Stimulated activated CD4-positive, alpha-beta T cell treated with anti-CD3 and anti-CD28 coated beads, Interleukin-15, amount 100 ng/mL, for 24 hours (primary cell): ENCODE measurements at regions not wholly inside any gene's neighbourhood (a gene's known extent, or its start where the extent isn't known, plus 50 kb on each side); places are given as distances from the start of the nearest gene placed in this dataset.
"Not testable (repeated sequence)": the region's sequence is repeated elsewhere in the genome, so short reads cannot be mapped to it uniquely, and the experiment has no call there.

Source experiments
- DNase-seq: peaks from one replicate; pipeline ENCODE4 v3.0.0-alpha.2; 2020

DNA sequence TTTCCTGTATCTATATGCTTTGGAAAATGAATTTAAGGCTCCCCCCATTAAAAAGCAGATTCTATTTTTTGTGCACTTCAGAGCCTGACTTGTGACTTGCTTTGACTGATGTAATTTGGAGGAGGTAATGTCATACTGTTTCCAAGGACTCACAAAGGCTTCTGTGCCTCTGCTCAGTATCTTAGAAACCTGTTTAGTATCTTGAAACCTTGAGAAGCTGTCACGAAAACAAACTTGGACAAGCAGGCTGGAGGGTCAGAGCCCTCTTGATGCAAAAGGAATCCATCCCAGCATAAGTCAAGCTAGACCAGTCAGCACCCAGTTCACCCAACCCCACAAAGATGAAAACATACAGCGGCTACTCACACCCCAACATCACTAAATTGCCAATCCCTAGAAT, 560.0 kb upstream of the PCDH7 start:
- no peak for DNase-seq

GRCh38 chr4:30172416-30172815, 547.8 kb upstream of the PCDH7 start:
- DNase-seq = no peak

- DNase-seq = no peak
Measured at GRCh38 chr4:30181512-30181911, 538.7 kb upstream of the PCDH7 start.

- no peak for DNase-seq
Measured at GRCh38 chr4:30181918-30182317, 538.3 kb upstream of the PCDH7 start.

- no peak for DNase-seq
Measured at GRCh38 chr4:30182786-30183185, 537.4 kb upstream of the PCDH7 start.

GRCh38 chr4:30191902-30192301, 528.3 kb upstream of the PCDH7 start:
- DNase-seq = no peak

- no peak for DNase-seq
Measured at GRCh38 chr4:30207389-30207788, 512.8 kb upstream of the PCDH7 start.

DNA sequence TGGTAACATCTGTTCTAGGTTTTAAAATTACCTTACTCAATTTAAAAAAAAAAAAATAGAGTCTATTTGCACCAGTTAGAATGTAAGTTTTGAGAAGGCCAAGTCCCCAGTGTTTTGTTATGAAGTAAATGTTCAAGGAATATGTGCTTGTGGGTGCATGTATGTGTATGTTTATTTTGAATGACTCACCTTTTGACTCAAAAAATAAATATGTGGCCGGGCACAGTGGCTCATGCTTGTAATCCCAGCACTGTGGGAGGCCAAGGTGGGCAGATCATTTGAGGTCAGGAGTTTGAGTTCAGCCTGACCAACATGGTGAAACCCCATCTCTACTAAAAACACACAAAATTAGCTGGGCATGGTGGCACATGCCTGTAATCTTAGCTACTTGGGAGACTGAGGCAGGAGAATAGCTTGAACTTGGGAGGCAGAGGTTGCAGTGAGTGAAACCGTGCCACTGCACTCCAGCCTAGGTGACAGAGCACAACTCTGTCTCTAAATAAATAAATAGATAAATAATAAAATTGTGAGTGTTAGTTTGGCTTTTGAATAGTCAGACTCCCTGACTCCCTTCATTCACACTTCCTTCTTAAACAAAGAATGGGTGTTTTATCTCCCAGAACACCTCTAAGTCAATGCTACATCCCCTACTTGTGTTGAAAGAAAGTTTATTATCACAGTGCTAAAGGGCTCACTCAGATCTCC, 511.3 kb upstream of the PCDH7 start:
- no peak for DNase-seq

GRCh38 chr4:30215973-30216372, 504.2 kb upstream of the PCDH7 start:
- DNase-seq = not testable (repeated sequence)

- no peak for DNase-seq
Measured at GRCh38 chr4:30245140-30245539, 475.0 kb upstream of the PCDH7 start.

- no peak for DNase-seq
Measured at GRCh38 chr4:30256116-30256832, 463.9 kb upstream of the PCDH7 start.

DNA sequence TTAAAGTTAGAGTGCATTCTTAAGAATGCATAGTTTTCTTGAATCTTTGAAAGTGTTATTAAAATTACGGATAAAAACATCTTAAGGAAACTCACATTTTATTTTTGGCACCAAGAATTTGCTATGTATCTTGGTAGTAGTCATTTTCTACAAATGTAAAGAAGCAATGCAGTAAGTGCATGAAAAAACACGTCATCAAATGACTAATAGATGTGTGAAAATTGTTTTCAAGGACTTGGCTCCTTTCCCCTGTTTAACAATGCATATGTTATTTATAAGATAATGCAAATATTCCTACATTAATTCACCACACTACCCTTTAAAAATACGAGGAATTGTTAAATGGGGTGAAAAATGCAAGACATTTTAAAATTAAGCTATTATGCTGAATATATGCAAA, 461.2 kb upstream of the PCDH7 start:
- DNase-seq = no peak

- no peak for DNase-seq
Measured at GRCh38 chr4:30262379-30262778, 457.8 kb upstream of the PCDH7 start.

DNA sequence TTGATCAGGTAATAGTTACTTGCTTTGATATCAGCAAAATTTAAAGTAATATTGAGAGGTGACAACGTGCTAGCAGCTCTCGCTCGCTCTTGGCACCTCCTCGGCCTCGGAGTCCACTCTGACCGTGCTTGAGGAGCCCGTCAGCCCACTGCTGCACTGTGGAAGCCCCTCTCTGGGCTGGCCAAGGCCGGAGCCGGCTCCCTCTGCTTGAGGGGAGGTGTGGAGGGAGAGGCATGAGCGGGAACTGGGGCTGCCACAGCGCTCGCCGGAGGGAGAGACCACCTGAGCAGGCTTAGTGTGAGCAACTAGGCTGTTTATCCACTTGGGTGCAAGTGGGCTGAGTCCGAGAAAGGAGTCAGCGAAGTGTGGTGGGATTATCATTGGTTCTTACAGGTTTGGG, 455.7 kb upstream of the PCDH7 start:
- DNase-seq = no peak

- DNase-seq = no peak
Measured at GRCh38 chr4:30265716-30266115, 454.5 kb upstream of the PCDH7 start.

GRCh38 chr4:30268370-30268769, 451.8 kb upstream of the PCDH7 start:
- DNase-seq = no peak

DNA sequence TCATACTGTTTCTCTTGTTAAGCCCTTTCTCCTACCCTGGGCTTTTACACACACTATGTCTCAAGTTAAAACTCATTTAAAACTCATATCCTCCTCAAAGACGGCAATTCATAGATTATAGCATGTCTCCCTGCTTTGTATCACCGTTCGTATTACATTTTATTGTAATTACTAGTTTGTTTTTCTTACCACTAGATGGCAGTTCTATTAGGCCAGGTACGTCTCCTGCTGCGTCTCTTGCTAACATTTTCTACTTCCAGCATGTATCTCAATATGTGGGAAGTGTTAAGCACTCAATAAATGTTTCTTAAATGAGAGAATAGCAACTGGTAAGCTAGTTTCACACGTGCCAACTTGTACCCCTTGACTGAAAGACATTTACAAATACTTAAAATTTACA, 450.3 kb upstream of the PCDH7 start:
- DNase-seq = no peak

DNA sequence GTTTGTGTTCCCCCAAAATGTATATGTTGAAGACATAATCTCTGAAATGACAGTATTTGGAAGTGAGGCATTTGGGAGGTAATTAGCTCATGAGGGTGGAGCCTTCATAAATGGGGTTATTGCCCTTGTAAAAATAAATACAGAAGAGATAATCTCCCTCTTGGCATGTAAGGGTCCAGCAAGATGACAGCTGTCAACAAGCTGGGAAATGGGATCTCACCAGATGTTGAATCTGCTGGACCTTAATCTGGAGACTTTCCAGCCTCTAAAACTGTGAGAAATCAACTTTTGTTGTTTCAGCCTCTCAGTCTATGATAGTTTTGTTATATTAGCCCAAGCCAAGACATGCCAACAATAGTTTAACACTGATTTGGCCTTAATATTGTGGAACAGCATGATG, 438.2 kb upstream of the PCDH7 start:
- DNase-seq = no peak

DNA sequence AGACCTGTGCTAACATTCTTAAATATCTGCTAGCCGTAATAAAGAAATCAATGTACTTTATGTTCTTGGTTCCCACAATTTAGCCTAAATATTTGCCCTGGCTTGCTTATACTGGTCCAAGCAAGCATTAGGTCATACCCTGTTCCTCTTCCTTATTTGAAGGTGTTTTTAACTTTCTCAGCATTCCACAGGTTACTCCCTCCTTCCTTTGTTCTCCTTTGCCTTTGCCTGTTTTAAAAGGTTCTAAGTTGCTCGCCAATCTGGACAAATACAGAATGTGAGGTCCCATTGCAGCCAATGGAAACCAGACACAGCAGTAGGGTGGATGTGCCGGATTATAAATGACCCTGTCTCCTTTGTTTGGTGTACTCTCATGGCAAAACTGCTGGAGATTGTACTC, 436.8 kb upstream of the PCDH7 start:
- no peak for DNase-seq

- no peak for DNase-seq
Measured at GRCh38 chr4:30294295-30294694, 425.9 kb upstream of the PCDH7 start.

GRCh38 chr4:30295652-30296051, 424.5 kb upstream of the PCDH7 start:
- DNase-seq = no peak

DNA sequence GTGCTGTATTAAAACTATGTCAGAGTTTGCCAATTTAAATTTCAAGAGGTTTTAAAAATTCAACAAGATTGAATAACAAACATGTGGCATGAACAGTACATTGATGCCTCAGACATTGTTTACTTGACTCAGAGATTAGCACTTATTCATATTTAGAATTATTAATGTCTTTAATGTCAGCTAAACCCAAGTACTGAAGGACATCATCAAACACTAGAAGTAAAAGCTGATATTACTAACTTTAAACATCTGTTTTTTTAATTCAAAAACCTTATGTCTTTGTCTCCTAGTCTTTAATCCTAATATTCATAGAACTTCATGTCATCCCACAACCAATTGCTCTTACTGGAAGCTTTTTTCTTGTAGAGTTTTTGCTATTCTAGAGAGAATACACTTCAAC, 406.2 kb upstream of the PCDH7 start:
- DNase-seq = no peak

DNA sequence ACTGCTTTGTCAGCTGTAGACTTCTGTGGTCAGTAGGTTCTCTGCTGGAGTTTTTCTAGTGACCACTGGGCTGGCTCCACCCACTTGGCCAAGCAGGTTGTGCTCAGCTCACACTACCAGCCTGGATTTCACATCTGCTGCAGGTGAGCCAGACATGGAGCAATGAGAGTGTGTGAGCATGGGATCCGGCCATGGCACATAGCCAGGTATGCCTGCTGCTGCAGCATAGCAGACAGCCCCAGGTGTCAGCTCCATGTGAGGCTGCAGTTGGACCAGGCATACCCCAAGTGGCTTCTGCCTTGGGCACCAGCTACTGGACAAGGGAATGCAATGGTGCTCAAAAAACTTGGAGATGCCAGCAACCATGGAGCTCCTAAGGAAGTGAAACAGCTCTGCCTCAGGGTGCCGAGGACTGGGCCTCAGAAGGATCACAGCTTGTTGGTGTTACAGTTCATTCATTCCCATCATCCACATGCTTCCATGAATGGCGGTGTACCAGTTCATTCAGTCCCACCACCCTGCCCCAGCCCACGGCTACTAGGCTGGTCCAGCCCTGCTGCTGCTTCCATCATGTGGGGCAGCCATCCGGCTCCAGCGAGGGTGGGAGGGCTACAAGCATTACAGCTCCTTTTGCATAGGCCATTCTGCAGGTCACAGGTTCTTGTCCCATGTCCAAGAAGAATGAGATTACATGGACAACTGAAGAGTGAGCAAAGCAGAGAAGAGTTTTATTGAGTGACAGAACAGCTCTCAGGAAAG, 389.1 kb upstream of the PCDH7 start:
- no peak for DNase-seq

DNA sequence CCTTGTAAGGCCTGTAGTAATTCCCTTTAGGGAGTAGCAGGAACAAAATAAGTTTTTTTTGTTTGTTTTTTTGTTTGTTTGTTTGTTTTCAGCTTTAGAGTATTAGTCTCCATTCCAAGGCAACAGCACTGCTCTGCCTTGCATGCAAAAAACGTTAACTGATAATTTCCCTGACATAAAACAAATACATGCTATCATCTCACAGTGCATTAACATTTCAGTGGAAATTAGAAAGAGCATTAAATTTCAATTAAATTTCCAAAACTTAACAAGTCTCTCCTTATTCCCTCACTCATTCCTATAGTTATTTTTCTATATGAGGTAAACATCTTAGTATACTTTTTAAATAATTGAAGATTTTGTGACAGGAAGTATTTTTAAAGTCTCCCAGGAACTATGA, 378.4 kb upstream of the PCDH7 start:
- no peak for DNase-seq
